Karpas-422 (cell line): ENCODE measurements at regions not wholly inside any gene's neighbourhood (a gene's known extent, or its start where the extent isn't known, plus 50 kb on each side); places are given as distances from the start of the nearest gene placed in this dataset.
"Not testable (repeated sequence)": the region's sequence is repeated elsewhere in the genome, so short reads cannot be mapped to it uniquely, and the experiment has no call there.

Experiments used
- DNase-seq: peaks from one replicate; pipeline ENCODE4 v3.0.0-alpha.2; 2015
- H2AFZ ChIP-seq: fragments of 200-600 bp; sonication (generic); 2 replicates; pipeline ENCODE4 v1.6.1; 2014; ENCODE audit warnings: antibody characterized with exemption, low read length, mixed read lengths
- H3K27ac ChIP-seq: fragments of 200-600 bp; sonication (generic); 2 replicates; pipeline ENCODE4 v1.5.1; 2014; ENCODE audit warnings: mild to moderate bottlenecking, low read length, moderate library complexity
- H3K27me3 ChIP-seq: fragments of 200-600 bp; sonication (generic); 2 replicates; pipeline ENCODE4 v1.6.1; 2014; ENCODE audit warnings: low read length, mixed read lengths
- H3K36me3 ChIP-seq: fragments of 200-600 bp; sonication (generic); 2 replicates; pipeline ENCODE4 v1.6.1; 2014; ENCODE audit warnings: low read length, mixed read lengths; ENCODE audit not compliant: insufficient read depth
- H3K4me1 ChIP-seq: fragments of 200-600 bp; sonication (generic); 2 replicates; pipeline ENCODE4 v1.6.1; 2014; ENCODE audit warnings: mild to moderate bottlenecking, low read length, mixed read lengths
- H3K4me2 ChIP-seq: fragments of 200-600 bp; sonication (generic); 2 replicates; pipeline ENCODE4 v1.6.1; 2014; ENCODE audit warnings: low read length, low read depth, mild to moderate bottlenecking; ENCODE audit not compliant: poor library complexity, severe bottlenecking
- H3K4me3 ChIP-seq: fragments of 200-600 bp; sonication (generic); 2 replicates; pipeline ENCODE4 v1.5.1; 2014; ENCODE audit warnings: mild to moderate bottlenecking, antibody characterized with exemption, low read length, mixed read lengths
- H3K79me2 ChIP-seq: fragments of 200-600 bp; sonication (generic); 2 replicates; pipeline ENCODE4 v1.6.1; 2014; ENCODE audit warnings: mild to moderate bottlenecking, low read length, mixed read lengths
- H3K9ac ChIP-seq: fragments of 200-600 bp; sonication (generic); 2 replicates; pipeline ENCODE4 v1.6.0; 2014; ENCODE audit warnings: low read length
- H3K9me2 ChIP-seq: fragments of 200-600 bp; sonication (generic), shearing (Covaris generic); replicated peaks from 2 replicates; pipeline ENCODE4 v1.6.0; 2014; ENCODE audit warnings: mild to moderate bottlenecking, low read length, moderate library complexity; ENCODE audit not compliant: insufficient read depth
- H3K9me3 ChIP-seq: fragments of 300-700, 200-600 bp; sonication (generic); 2 replicates; pipeline ENCODE4 v1.6.1; 2014; ENCODE audit warnings: low read length, mixed read lengths
- H4K20me1 ChIP-seq: fragments of 200-600 bp; sonication (generic); 2 replicates; pipeline ENCODE4 v1.6.1; 2014; ENCODE audit warnings: mild to moderate bottlenecking, antibody characterized with exemption, low read length, low read depth; ENCODE audit not compliant: insufficient read depth

GRCh38 chrX:96546281-96546680 lies 138.4 kb upstream of the DIAPH2 start:
- not testable (repeated sequence) for H3K9me2 ChIP-seq, H3K9me3 ChIP-seq, H4K20me1 ChIP-seq, H3K27me3 ChIP-seq, H3K9ac ChIP-seq, H3K79me2 ChIP-seq, H3K36me3 ChIP-seq, DNase-seq, H3K27ac ChIP-seq, H2AFZ ChIP-seq, H3K4me3 ChIP-seq, H3K4me1 ChIP-seq, H3K4me2 ChIP-seq

DNA sequence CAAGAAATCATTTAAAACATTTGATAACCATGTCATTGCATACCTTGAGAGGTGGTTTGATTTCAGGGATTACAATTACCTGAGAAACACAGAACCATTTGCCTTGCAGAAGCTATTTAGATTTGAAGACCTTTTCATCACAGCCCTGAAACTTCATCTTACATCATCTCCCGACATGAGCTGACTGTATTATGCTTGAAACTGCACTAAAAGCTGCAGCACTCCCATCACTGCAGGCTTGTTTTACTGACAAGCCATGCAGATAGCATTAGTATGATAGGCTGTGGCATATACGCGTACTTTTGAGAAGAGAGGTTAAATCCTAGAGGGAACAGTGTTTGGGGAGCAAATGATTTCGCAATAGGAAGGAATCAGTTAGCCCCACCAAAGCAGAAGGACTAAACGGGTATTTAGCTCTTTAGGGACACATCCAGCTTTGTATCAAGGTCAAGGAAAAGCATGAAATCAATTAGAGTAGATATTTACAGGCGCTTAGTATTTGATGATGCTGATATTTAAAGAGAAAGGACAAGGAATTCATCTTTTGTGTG lies 133.2 kb upstream of the DIAPH2 start:
- H2AFZ ChIP-seq = no peak overlapping the region
- no peak for DNase-seq
- no peaks in the 10 kb centered on the region for H4K20me1 ChIP-seq
- H3K9me3 ChIP-seq = no peaks in the 10 kb centered on the region
- no peak overlapping the region for H3K4me2 ChIP-seq
- no peaks in the 10 kb centered on the region for H3K9me2 ChIP-seq
- no peak overlapping the region for H3K9ac ChIP-seq
- H3K27ac ChIP-seq = no peak overlapping the region
- no peak overlapping the region for H3K4me3 ChIP-seq
- H3K4me1 ChIP-seq = no peaks in the 10 kb centered on the region
- no peaks in the 10 kb centered on the region for H3K79me2 ChIP-seq
- H3K36me3 ChIP-seq = no peaks in the 10 kb centered on the region
- no peaks in the 10 kb centered on the region for H3K27me3 ChIP-seq

- no peak overlapping the region for H3K9ac ChIP-seq
- H3K4me3 ChIP-seq = no peak overlapping the region
- H3K9me2 ChIP-seq = no peaks in the 10 kb centered on the region
- H3K27me3 ChIP-seq = no peaks in the 10 kb centered on the region
- H3K4me1 ChIP-seq = no peaks in the 10 kb centered on the region
- H2AFZ ChIP-seq = no peak overlapping the region
- DNase-seq = no peak
- H3K79me2 ChIP-seq = no peaks in the 10 kb centered on the region
- no peak overlapping the region for H3K4me2 ChIP-seq
- H3K36me3 ChIP-seq = no peaks in the 10 kb centered on the region
- no peaks in the 10 kb centered on the region for H3K9me3 ChIP-seq
- H3K27ac ChIP-seq = no peak overlapping the region
- no peaks in the 10 kb centered on the region for H4K20me1 ChIP-seq
These were observed 127.8 kb upstream of the DIAPH2 start for GRCh38 chrX:96556886-96557285.

- not testable (repeated sequence) for H2AFZ ChIP-seq, H3K36me3 ChIP-seq, H3K27me3 ChIP-seq, H3K4me1 ChIP-seq, H3K9ac ChIP-seq, H3K9me2 ChIP-seq, H3K4me2 ChIP-seq, H3K4me3 ChIP-seq, H3K27ac ChIP-seq, H3K79me2 ChIP-seq, DNase-seq, H4K20me1 ChIP-seq
- H3K9me3 ChIP-seq = peaks cover 10% of the 10 kb centered on the region
These were observed 123.5 kb upstream of the DIAPH2 start for GRCh38 chrX:96561129-96561528.

GRCh38 chrX:96563646-96564045 lies 121.0 kb upstream of the DIAPH2 start:
- H3K27ac ChIP-seq = no peak overlapping the region
- no peak overlapping the region for H3K9ac ChIP-seq
- no peaks in the 10 kb centered on the region for H3K9me2 ChIP-seq
- H3K4me3 ChIP-seq = no peak overlapping the region
- no peak overlapping the region for H3K4me2 ChIP-seq
- no peaks in the 10 kb centered on the region for H4K20me1 ChIP-seq
- no peak for DNase-seq
- H3K79me2 ChIP-seq = no peaks in the 10 kb centered on the region
- H3K36me3 ChIP-seq = no peaks in the 10 kb centered on the region
- H3K4me1 ChIP-seq = no peaks in the 10 kb centered on the region
- peaks cover 10% of the 10 kb centered on the region for H3K9me3 ChIP-seq
- no peaks in the 10 kb centered on the region for H3K27me3 ChIP-seq
- H2AFZ ChIP-seq = no peak overlapping the region

DNA sequence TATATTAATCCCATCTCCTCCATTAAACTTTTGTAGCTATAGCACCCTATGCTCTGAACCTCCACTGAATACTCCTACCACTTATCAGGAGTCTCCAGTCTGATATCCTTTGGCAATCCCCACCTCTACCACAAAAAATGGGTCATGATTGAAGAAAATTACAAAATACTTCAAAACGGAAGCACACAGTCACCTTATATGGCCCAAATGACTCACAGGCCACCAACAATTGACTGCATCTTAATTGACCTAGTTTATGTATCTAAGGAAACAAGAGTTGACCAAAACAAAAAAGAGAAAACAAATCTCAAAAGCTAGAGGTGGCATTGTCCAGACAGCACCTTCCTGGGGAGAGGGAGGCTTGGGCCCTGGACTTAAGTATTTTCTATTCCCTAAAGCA lies 120.0 kb upstream of the DIAPH2 start:
- Histone ChIP-seq H4K20me1 (no peaks in the 10 kb centered on the region), H3K9ac (no peak overlapping the region), H3K4me1 (no peaks in the 10 kb centered on the region), H3K9me3 (peaks cover 10% of the 10 kb centered on the region), H2AFZ (no peak overlapping the region), H3K4me2 (no peak overlapping the region), H3K27ac (no peak overlapping the region), H3K9me2 (no peaks in the 10 kb centered on the region), H3K27me3 (no peaks in the 10 kb centered on the region), H3K36me3 (no peaks in the 10 kb centered on the region), H3K79me2 (no peaks in the 10 kb centered on the region), H3K4me3 (no peak overlapping the region)
- DNase-seq = no peak

DNA sequence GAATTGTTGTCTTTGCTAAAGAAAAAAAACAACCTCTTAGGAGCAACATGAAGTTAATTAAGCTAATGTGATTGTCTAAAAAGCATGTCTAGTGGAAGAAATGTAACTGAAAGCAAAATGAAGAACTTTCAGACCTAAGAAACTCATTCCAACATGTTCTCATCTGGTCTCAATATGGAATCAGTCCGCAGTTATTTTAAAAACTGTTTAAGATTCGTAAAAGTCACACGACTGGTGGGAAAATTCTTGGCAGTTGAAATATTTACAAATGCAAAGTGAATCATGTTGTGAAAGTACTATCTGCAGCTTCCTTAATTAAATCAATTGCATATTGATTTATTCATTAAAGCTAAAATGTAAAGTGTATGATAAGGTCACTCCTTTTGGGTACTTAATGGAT lies 117.8 kb upstream of the DIAPH2 start:
- no peak for DNase-seq
- Histone ChIP-seq H3K4me1 (no peaks in the 10 kb centered on the region), H2AFZ (no peak overlapping the region), H3K4me3 (no peak overlapping the region), H3K9me2 (no peaks in the 10 kb centered on the region), H3K9ac (no peak overlapping the region), H3K36me3 (no peaks in the 10 kb centered on the region), H4K20me1 (no peaks in the 10 kb centered on the region), H3K27me3 (no peaks in the 10 kb centered on the region), H3K27ac (no peak overlapping the region), H3K9me3 (peaks cover 14% of the 10 kb centered on the region), H3K79me2 (no peaks in the 10 kb centered on the region), H3K4me2 (no peak overlapping the region)

GRCh38 chrX:96568071-96568470 lies 116.6 kb upstream of the DIAPH2 start:
- Histone ChIP-seq H3K4me3 (no peak overlapping the region), H3K9me2 (no peaks in the 10 kb centered on the region), H3K9ac (no peak overlapping the region), H3K27ac (no peak overlapping the region), H2AFZ (no peak overlapping the region), H3K79me2 (no peaks in the 10 kb centered on the region), H3K36me3 (no peaks in the 10 kb centered on the region), H4K20me1 (no peaks in the 10 kb centered on the region), H3K27me3 (no peaks in the 10 kb centered on the region), H3K4me2 (no peak overlapping the region), H3K4me1 (no peaks in the 10 kb centered on the region), H3K9me3 (peaks cover 8% of the 10 kb centered on the region; the same call in 1 of the 2 replicates)
- no peak for DNase-seq

GRCh38 chrX:96569034-96569433 lies 115.6 kb upstream of the DIAPH2 start:
- Histone ChIP-seq H3K9ac (no peak overlapping the region), H3K4me1 (no peaks in the 10 kb centered on the region), H3K27me3 (no peaks in the 10 kb centered on the region), H3K36me3 (no peaks in the 10 kb centered on the region), H3K9me3 (peaks cover 7% of the 10 kb centered on the region; the same call in 1 of the 2 replicates), H2AFZ (no peak overlapping the region), H3K79me2 (no peaks in the 10 kb centered on the region), H3K4me3 (no peak overlapping the region), H3K9me2 (no peaks in the 10 kb centered on the region), H4K20me1 (no peaks in the 10 kb centered on the region), H3K4me2 (no peak overlapping the region), H3K27ac (no peak overlapping the region)
- no peak for DNase-seq
